ENCODE measurements at regions not wholly inside any gene's neighbourhood (a gene's known extent, or its start where the extent isn't known, plus 50 kb on each side); places are given as distances from the start of the nearest gene placed in this dataset.

GRCh38 chr3:150303768-150304167 lies 104.3 kb upstream of the TSC22D2 start:
- no peak for DNase-seq (ENCODE audit: low read depth)
- no peak overlapping the region for H3K4me3 ChIP-seq (replicated peaks; ENCODE audit: low read depth, low read length)
- TF ChIP-seq CTCF (IDR thresholded peaks at IDR 0.05; ENCODE audit: low read length, missing control alignments) = peak; percentile 32

GRCh38 chr3:150302246-150302645 lies 105.9 kb upstream of the TSC22D2 start:
- DNase-seq (ENCODE audit: low read depth) = no peak
- no peak overlapping the region for H3K4me3 ChIP-seq (replicated peaks; ENCODE audit: low read depth, low read length)
- TF ChIP-seq CTCF (IDR thresholded peaks at IDR 0.05; ENCODE audit: low read length, missing control alignments) = no peak

GRCh38 chr3:150300852-150301517 lies 107.1 kb upstream of the TSC22D2 start:
- TF ChIP-seq CTCF (IDR thresholded peaks at IDR 0.05; ENCODE audit: low read length, missing control alignments) = no peak
- no peak overlapping the region for H3K4me3 ChIP-seq (replicated peaks; ENCODE audit: low read depth, low read length)
- no peak for DNase-seq (ENCODE audit: low read depth)

- DNase-seq (ENCODE audit: low read depth) = peak; percentile 39
- no peak for TF ChIP-seq CTCF (IDR thresholded peaks at IDR 0.05; ENCODE audit: low read length, missing control alignments)
- no peak overlapping the region for H3K4me3 ChIP-seq (replicated peaks; ENCODE audit: low read depth, low read length)
These were observed 107.7 kb upstream of the TSC22D2 start for GRCh38 chr3:150300388-150300787.

GRCh38 chr3:150299201-150299600 lies 108.9 kb upstream of the TSC22D2 start:
- TF ChIP-seq CTCF (IDR thresholded peaks at IDR 0.05; ENCODE audit: low read length, missing control alignments) = no peak
- H3K4me3 ChIP-seq (replicated peaks; ENCODE audit: low read depth, low read length) = no peak overlapping the region
- no peak for DNase-seq (ENCODE audit: low read depth)

- no peak for TF ChIP-seq CTCF (IDR thresholded peaks at IDR 0.05; ENCODE audit: low read length, missing control alignments)
- DNase-seq (ENCODE audit: low read depth) = no peak
- H3K4me3 ChIP-seq (replicated peaks; ENCODE audit: low read depth, low read length) = no peak overlapping the region
These were observed 111.1 kb upstream of the TSC22D2 start for GRCh38 chr3:150296966-150297365.

- H3K4me3 ChIP-seq (replicated peaks; ENCODE audit: low read depth, low read length) = no peak overlapping the region
- TF ChIP-seq CTCF (IDR thresholded peaks at IDR 0.05; ENCODE audit: low read length, missing control alignments) = no peak
- no peak for DNase-seq (ENCODE audit: low read depth)
These were observed 111.9 kb upstream of the TSC22D2 start for GRCh38 chr3:150296123-150296735.

Measured in fibroblast of pulmonary artery (primary cell).